ENCODE measurements at regions not wholly inside any gene's neighbourhood (a gene's known extent, or its start where the extent isn't known, plus 50 kb on each side); places are given as distances from the start of the nearest gene placed in this dataset.
"Not testable (repeated sequence)": the region's sequence is repeated elsewhere in the genome, so short reads cannot be mapped to it uniquely, and the experiment has no call there.

DNA sequence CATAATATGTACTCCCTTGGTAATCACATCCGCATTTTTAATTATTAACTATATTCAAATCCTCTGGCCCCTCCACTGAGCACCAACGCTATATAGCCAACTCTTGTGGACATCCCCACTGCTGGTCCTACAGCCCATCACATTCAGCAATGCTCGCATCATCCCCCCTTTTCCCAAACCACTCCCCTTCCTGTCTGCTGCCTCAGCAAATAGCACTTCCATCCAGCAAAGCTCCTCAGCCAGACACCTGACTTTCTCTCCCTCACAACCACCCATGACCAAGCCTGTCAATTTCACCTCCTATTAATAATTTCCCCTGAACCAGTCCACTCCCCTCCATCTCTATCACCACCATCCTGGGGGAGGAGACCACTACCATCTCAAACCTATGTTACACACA is 65.5 kb upstream of the KIF2A start:
- not testable (repeated sequence) for DNase-seq

DNA sequence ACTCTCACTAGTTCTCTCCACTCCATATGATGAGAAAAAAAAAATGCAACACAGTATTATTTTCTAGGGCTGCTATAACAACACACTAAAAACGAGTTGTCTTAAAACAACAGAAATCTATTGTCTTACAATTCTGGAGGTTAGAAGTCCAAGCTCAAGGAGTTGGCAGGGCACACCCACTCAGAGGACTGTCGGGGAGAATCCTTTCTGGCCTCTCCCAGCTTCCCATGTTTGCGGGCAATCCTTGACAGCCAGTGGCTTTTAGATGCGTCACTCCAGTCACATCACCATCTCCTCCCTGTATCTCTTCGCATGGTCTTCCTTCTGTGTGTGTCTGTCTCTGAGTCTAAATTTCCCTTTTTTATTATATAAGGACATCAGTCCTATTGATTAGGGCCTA is 64.0 kb upstream of the KIF2A start:
- DNase-seq, result not testable (repeated sequence)

DNA sequence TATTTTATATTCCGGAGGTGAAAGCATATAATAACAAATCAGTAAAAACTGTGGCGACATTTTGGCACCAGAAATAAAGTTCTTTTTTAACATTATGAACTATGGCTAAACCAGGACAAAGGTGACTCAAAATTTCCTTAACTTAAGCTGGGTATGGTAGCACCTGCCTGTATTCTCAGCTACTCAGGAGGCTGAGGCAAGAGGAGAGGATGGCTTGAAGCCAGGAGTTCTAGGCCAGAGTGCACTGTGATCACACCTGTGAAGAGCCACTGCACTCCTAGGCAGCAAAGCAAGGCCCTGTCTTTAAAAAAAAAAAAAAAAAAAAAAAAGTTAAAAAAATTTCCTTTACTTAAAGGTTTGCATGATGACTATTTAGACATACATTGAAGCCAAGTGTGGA is 63.0 kb upstream of the KIF2A start:
- not testable (repeated sequence) for DNase-seq

DNA sequence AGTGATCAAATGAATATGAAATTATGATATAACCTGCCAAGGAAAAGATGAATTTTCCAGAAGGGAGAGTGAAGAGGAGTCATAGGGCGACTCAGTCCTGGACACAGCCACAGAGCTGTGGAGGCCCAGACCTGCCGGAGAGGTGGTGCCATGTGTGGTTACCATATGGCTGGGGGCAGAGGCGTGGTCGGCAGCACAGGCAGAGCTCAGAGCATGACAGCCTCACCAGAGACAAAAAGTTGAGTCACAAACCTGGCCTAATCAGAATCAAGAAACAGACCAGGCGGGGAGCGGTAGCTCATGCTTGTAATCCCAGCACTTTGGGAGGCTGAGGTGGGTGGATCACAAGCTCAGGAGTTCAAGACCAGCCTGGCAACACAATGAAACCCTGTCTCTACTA is 57.8 kb upstream of the KIF2A start:
- not testable (repeated sequence) for DNase-seq

DNA sequence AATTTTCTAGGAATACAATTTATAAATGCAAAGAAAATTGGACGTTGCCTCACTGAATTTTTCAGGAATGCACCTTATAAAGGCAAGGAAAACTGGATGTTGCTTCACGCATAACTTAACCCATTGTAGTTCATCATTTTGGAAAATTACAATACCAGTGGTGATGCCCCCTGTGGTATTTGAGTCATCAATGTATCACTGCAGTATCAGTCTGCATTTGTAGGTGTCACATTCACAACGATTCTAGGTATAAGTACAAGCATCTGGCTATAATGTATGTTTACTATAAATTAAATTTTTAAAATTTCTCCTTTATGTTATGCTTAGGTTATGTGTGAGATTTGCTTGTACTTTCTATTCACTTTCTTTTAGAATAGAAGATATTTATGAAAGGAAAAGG is 55.9 kb upstream of the KIF2A start:
- DNase-seq, result not testable (repeated sequence)

DNA sequence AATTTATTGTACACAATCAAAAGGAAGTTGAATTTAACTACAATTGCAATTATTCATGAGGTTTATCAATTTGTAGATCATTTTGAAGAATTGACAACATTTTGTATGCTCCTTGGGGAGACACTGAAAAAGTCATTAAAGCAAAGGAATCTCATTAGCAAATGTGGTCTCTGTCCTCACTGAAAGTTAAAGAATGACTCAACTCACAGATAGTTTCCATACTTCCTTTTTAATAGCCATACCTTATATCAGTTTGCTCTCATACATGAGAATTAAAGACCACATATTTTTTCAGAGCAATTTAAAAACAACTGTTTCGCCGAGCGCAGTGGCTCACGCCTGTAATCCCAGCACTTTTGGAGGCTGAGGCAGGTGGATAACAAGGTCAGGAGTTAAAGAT is 55.1 kb upstream of the KIF2A start:
- not testable (repeated sequence) for DNase-seq

DNA sequence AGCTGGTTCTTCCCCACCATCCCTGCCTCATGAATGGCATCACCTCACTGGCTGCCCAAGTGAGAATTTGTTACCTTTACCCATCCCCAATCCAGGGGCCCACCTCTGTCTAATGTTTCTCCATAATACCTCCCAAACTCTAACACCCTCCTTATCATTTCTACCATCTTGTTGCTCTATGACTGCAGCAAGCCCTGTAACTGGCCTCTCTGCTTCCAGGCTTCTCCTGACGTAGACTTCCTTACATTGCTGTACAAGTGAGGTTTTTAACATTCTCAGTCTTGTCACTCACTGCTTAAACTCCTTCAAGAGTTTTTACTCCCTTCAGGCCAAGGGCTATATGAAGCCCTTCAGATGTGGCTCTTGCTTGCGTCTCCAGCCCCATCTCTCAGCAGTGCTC is 53.5 kb upstream of the KIF2A start:
- not testable (repeated sequence) for DNase-seq

DNA sequence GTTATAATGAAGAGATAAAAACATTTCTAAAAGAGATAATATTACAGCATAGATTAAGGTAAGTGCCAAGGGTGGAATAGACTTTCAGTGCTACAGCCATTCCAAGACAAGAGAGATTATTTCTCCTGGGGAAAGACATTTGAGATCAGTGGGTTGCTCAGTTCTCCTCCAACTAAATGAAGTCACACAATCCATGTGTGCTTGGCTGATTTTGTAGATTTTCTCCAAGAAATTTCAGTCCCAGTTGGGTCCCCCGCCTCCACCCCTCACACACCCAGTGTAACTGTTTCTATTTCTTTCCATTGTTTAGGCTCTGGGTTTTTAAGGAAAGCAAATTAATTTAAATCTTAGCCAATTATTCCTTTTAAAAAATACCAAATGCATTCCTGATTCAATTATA is 50.5 kb upstream of the KIF2A start:
- DNase-seq, result not testable (repeated sequence)

DNA sequence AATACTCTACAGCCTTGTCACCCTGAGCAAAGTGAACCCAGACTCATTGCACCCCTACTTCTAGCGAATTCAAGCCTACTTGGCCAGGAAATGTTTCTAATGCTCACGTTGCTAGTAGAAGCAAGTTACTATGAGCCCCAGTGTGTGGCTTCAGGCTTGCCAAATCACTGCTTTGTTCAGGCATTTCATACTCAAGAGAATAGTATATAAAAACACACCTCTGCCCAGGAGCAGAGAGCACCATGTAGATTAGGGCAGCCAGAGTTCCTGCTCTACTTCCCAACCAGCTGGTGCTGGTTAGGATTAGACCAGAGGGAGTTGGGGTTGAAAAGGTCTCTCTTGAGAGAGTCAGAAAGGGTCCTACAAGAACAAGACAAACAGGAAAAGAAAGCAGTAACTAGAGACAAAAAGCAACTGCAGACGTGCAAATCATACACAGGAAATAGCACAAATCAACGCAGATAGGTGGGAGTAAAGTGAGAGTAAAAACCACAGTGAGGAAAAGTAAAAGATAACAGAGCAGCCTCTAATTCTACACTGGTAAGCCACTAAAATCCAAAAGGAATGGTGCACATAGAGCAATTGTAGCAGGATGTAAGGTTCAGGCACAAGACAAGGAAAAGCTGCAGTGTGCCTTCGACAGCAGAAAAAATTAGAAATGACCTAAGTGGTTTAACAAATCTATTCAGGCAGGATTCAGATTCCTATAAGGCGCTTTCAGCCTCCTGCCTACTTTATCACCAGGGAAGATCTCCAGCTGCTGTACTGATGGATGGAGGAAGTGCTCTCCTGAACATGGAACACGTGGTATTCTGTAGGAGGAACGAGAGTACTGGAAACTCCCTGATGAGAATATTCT is 49.6 kb upstream of the KIF2A start:
- DNase-seq, result peak in 1 of 2 donors; percentile 4

Measured in hippocampal formation (tissue), 2 donors.